LoVo (cell line): ENCODE measurements at regions not wholly inside any gene's neighbourhood (a gene's known extent, or its start where the extent isn't known, plus 50 kb on each side); places are given as distances from the start of the nearest gene placed in this dataset.
"Not testable (repeated sequence)": the region's sequence is repeated elsewhere in the genome, so short reads cannot be mapped to it uniquely, and the experiment has no call there.

Experiments used
- DNase-seq: peaks from one replicate; pipeline ENCODE4 v3.0.0-alpha.2; 2016; ENCODE audit warnings: low spot score

GRCh38 chr13:106095919-106096318, 439.5 kb downstream of the EFNB2 start:
- DNase-seq, result peak; percentile 40

GRCh38 chr13:106095406-106095805, 440.1 kb downstream of the EFNB2 start:
- DNase-seq, result no peak

GRCh38 chr13:106090001-106090400, 445.5 kb downstream of the EFNB2 start:
- no peak for DNase-seq

- no peak for DNase-seq
Observed at GRCh38 chr13:106089261-106089980, 446.0 kb downstream of the EFNB2 start.

- no peak for DNase-seq
Observed at GRCh38 chr13:106088085-106088484, 447.4 kb downstream of the EFNB2 start.

GRCh38 chr13:106087201-106087600, 448.3 kb downstream of the EFNB2 start:
- no peak for DNase-seq

GRCh38 chr13:106083620-106084350, 451.7 kb downstream of the EFNB2 start:
- no peak for DNase-seq

GRCh38 chr13:106081221-106081620, 454.2 kb downstream of the EFNB2 start:
- DNase-seq, result not testable (repeated sequence)

GRCh38 chr13:106078191-106078590, 457.3 kb downstream of the EFNB2 start:
- no peak for DNase-seq

GRCh38 chr13:106077017-106077416, 458.4 kb downstream of the EFNB2 start:
- no peak for DNase-seq

- no peak for DNase-seq
Observed at GRCh38 chr13:106072014-106072413, 463.4 kb downstream of the EFNB2 start.

- peak; percentile 7 for DNase-seq
Observed at GRCh38 chr13:106063591-106064313, 471.7 kb downstream of the EFNB2 start.

- DNase-seq, result no peak
Observed at GRCh38 chr13:106061781-106062180, 473.7 kb downstream of the EFNB2 start.

- DNase-seq, result no peak
Observed at GRCh38 chr13:106056851-106057250, 478.6 kb downstream of the EFNB2 start.

- no peak for DNase-seq
Observed at GRCh38 chr13:106052200-106052767, 483.2 kb downstream of the EFNB2 start.

- no peak for DNase-seq
Observed at GRCh38 chr13:106049171-106049570, 486.3 kb downstream of the EFNB2 start.

- DNase-seq, result no peak
Observed at GRCh38 chr13:106048386-106048785, 487.1 kb downstream of the EFNB2 start.

GRCh38 chr13:106047859-106048258, 487.6 kb downstream of the EFNB2 start:
- DNase-seq, result no peak

- DNase-seq, result no peak
Observed at GRCh38 chr13:106042996-106043581, 492.4 kb downstream of the EFNB2 start.

- no peak for DNase-seq
Observed at GRCh38 chr13:106041445-106041844, 494.0 kb downstream of the EFNB2 start.

GRCh38 chr13:106038752-106039151, 496.7 kb downstream of the EFNB2 start:
- no peak for DNase-seq

GRCh38 chr13:106036870-106037269, 498.6 kb downstream of the EFNB2 start:
- no peak for DNase-seq
